OCI-LY1 (cell line): ENCODE measurements at regions not wholly inside any gene's neighbourhood (a gene's known extent, or its start where the extent isn't known, plus 50 kb on each side); places are given as distances from the start of the nearest gene placed in this dataset.

Experiments
- H2AFZ ChIP-seq: fragments of 200-600 bp; sonication (generic), shearing (Covaris generic); 2 replicates; pipeline ENCODE4 v1.6.0; 2014; ENCODE audit warnings: antibody characterized with exemption, mild to moderate bottlenecking, low read length
- H3F3A ChIP-seq: fragments of 200-600 bp; sonication (generic), shearing (Covaris generic); 2 replicates; pipeline ENCODE4 v1.6.0; 2014; ENCODE audit warnings: mild to moderate bottlenecking, antibody characterized with exemption, low read length, moderate library complexity; ENCODE audit not compliant: insufficient read depth
- H3K27ac ChIP-seq: fragments of 200-600 bp; sonication (generic); 2 replicates; pipeline ENCODE4 v1.5.1; 2014; ENCODE audit warnings: low read length, mixed run types, mild to moderate bottlenecking, low read depth; ENCODE audit not compliant: poor library complexity, severe bottlenecking
- H3K27me3 ChIP-seq: fragments of 200-600 bp; sonication (generic); 2 replicates; pipeline ENCODE4 v1.6.0; 2014; ENCODE audit warnings: antibody characterized with exemption, mild to moderate bottlenecking, low read length, moderate library complexity; ENCODE audit not compliant: insufficient read depth
- H3K36me3 ChIP-seq: fragments of 200-600 bp; sonication (generic); 2 replicates; pipeline ENCODE4 v1.6.1; 2014; ENCODE audit warnings: mild to moderate bottlenecking, antibody characterized with exemption, low read length, moderate library complexity, mixed read lengths; ENCODE audit not compliant: insufficient read depth
- H3K4me1 ChIP-seq: fragments of 200-600 bp; sonication (generic); 2 replicates; pipeline ENCODE4 v1.5.1; 2014; ENCODE audit warnings: mild to moderate bottlenecking, low read length, moderate library complexity; ENCODE audit not compliant: insufficient read depth, severe bottlenecking
- H3K4me2 ChIP-seq: fragments of 200-600 bp; sonication (generic), shearing (Covaris generic); 2 replicates; pipeline ENCODE4 v1.6.1; 2014; ENCODE audit warnings: low read length
- H3K4me3 ChIP-seq: fragments of 200-600 bp; sonication (generic); 2 replicates; pipeline ENCODE4 v1.5.1; 2014; ENCODE audit warnings: low read length, low read depth, mild to moderate bottlenecking, mixed read lengths; ENCODE audit not compliant: poor library complexity, severe bottlenecking
- H3K79me2 ChIP-seq: fragments of 200-600 bp; shearing (Covaris generic); 2 replicates; pipeline ENCODE4 v1.6.1; 2016; ENCODE audit warnings: mixed run types, low read length, mixed read lengths; ENCODE audit not compliant: insufficient read depth
- H3K9ac ChIP-seq: fragments of 200-600 bp; sonication (generic), shearing (Covaris generic); 2 replicates; pipeline ENCODE4 v1.6.1; 2014; ENCODE audit warnings: mild to moderate bottlenecking, low read length, mixed read lengths
- H3K9me2 ChIP-seq: fragments of 200-600 bp; sonication (generic), shearing (Covaris generic); 2 replicates; pipeline ENCODE4 v1.6.1; 2014; ENCODE audit warnings: low read depth, mild to moderate bottlenecking, low read length, mixed read lengths
- H3K9me3 ChIP-seq: fragments of 200-600 bp; shearing (Covaris generic); 2 replicates; pipeline ENCODE4 v1.6.1; 2014; ENCODE audit warnings: low read length, mixed read lengths
- H4K20me1 ChIP-seq: fragments of 200-600 bp; sonication (generic), shearing (Covaris generic); 2 replicates; pipeline ENCODE4 v1.6.0; 2016; ENCODE audit warnings: mild to moderate bottlenecking, low read length; ENCODE audit not compliant: insufficient read depth
- CTCF ChIP-seq: fragments of 200-600 bp; sonication (generic), shearing (Covaris generic); IDR thresholded peaks from 2 replicates; pipeline ENCODE4 v1.5.1; 2017; ENCODE audit warnings: mild to moderate bottlenecking, antibody characterized with exemption, low read length, moderate library complexity, mixed read lengths
- EZH2 ChIP-seq: fragments of 200-600 bp; sonication (generic), shearing (Covaris generic); IDR thresholded peaks from 2 replicates; pipeline ENCODE4 v1.8.0; 2017; ENCODE audit warnings: borderline replicate concordance, mixed run types, mild to moderate bottlenecking, antibody characterized with exemption, low read length, moderate library complexity, mixed read lengths

GRCh38 chr13:80101040-80101439, 239.9 kb downstream of the SPRY2 start:
- no peaks in the 10 kb centered on the region for H3K9me2 ChIP-seq

GRCh38 chr13:80100636-80101035, 240.3 kb downstream of the SPRY2 start:
- Histone ChIP-seq H3K36me3 (no peaks in the 10 kb centered on the region), H4K20me1 (no peaks in the 10 kb centered on the region), H3F3A (no peaks in the 10 kb centered on the region), H3K9ac (no peak overlapping the region), H3K79me2 (no peaks in the 10 kb centered on the region), H3K4me3 (no peak overlapping the region), H3K4me1 (no peaks in the 10 kb centered on the region), H3K9me3 (no peaks in the 10 kb centered on the region), H3K4me2 (no peak overlapping the region), H3K9me2 (no peaks in the 10 kb centered on the region), H2AFZ (no peak overlapping the region), H3K27ac (no peak overlapping the region), H3K27me3 (no peaks in the 10 kb centered on the region)
- no peak for TF ChIP-seq EZH2
- no peak for TF ChIP-seq CTCF

More at GRCh38 chr13:80101040-80101439, 239.9 kb downstream of the SPRY2 start:
- TF ChIP-seq EZH2, result no peak
- no peak for TF ChIP-seq CTCF
- Histone ChIP-seq H2AFZ (no peak overlapping the region), H3K4me2 (no peak overlapping the region), H3K4me1 (no peaks in the 10 kb centered on the region), H3K27ac (no peak overlapping the region), H3K27me3 (no peaks in the 10 kb centered on the region), H3F3A (no peaks in the 10 kb centered on the region), H3K79me2 (no peaks in the 10 kb centered on the region), H3K36me3 (no peaks in the 10 kb centered on the region), H3K9ac (no peak overlapping the region), H3K9me3 (no peaks in the 10 kb centered on the region), H4K20me1 (no peaks in the 10 kb centered on the region), H3K4me3 (no peak overlapping the region)

GRCh38 chr13:80097561-80097960, 243.4 kb downstream of the SPRY2 start:
- no peak for TF ChIP-seq CTCF

More at GRCh38 chr13:80097561-80097960, 243.4 kb downstream of the SPRY2 start:
- Histone ChIP-seq H3K4me1 (no peaks in the 10 kb centered on the region), H3K27ac (no peak overlapping the region), H3K9ac (no peak overlapping the region), H3K4me2 (no peak overlapping the region), H2AFZ (no peak overlapping the region), H3K4me3 (no peak overlapping the region), H3K9me2 (no peaks in the 10 kb centered on the region), H3K36me3 (no peaks in the 10 kb centered on the region), H4K20me1 (no peaks in the 10 kb centered on the region), H3K27me3 (no peaks in the 10 kb centered on the region), H3K9me3 (no peaks in the 10 kb centered on the region), H3K79me2 (no peaks in the 10 kb centered on the region), H3F3A (no peaks in the 10 kb centered on the region)
